ENCODE measurements at regions not wholly inside any gene's neighbourhood (a gene's known extent, or its start where the extent isn't known, plus 50 kb on each side); places are given as distances from the start of the nearest gene placed in this dataset.
"Not testable (repeated sequence)": the region's sequence is repeated elsewhere in the genome, so short reads cannot be mapped to it uniquely, and the experiment has no call there.

DNA sequence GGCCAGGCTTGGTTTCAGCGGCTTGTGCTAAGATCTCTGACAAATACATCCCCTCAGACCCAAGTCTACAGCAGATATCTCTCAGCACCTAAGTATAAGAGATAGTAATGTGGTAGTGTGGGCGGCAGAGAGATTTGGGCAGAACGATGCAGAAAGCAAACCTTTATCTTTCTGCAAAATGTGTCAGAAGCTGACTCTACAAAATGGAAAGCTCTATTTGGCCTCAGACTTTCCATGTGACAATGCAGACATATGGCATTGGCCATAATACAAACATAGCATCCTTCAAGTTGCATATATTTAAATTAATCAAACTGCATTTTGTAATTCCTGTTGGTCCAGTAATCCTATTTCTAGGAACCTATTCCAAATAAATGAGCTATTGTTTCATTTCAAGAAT, 102.5 kb upstream of the RAI14 start:
- Histone ChIP-seq H3K9me3 (no peaks in the 10 kb centered on the region), H3K4me3 (no peak overlapping the region), H3K27ac (no peak overlapping the region), H3K4me1 (peaks cover 26% of the 10 kb centered on the region), H3K27me3 (no peaks in the 10 kb centered on the region), H3K36me3 (replicated peaks in 1 of 2; ENCODE audit: insufficient read depth in 1 of 2, low read depth in 2 of 2) (no peaks in the 10 kb centered on the region)
- WGBS, 2 donors: 90 to 96% methylated on average over 3 of the region's 3 CpGs
- DNase-seq (no peak), ATAC-seq (no peak)
- intact Hi-C loops (cut with DNase I): no loop called here
- TF ChIP-seq, protein P1, sequence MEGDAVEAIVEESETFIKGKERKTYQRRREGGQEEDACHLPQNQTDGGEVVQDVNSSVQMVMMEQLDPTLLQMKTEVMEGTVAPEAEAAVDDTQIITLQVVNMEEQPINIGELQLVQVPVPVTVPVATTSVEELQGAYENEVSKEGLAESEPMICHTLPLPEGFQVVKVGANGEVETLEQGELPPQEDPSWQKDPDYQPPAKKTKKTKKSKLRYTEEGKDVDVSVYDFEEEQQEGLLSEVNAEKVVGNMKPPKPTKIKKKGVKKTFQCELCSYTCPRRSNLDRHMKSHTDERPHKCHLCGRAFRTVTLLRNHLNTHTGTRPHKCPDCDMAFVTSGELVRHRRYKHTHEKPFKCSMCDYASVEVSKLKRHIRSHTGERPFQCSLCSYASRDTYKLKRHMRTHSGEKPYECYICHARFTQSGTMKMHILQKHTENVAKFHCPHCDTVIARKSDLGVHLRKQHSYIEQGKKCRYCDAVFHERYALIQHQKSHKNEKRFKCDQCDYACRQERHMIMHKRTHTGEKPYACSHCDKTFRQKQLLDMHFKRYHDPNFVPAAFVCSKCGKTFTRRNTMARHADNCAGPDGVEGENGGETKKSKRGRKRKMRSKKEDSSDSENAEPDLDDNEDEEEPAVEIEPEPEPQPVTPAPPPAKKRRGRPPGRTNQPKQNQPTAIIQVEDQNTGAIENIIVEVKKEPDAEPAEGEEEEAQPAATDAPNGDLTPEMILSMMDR (IDR thresholded peaks at IDR 0.05): no peak
- no peak for TF ChIP-seq POLR2A (IDR thresholded peaks at IDR 0.05)

DNA sequence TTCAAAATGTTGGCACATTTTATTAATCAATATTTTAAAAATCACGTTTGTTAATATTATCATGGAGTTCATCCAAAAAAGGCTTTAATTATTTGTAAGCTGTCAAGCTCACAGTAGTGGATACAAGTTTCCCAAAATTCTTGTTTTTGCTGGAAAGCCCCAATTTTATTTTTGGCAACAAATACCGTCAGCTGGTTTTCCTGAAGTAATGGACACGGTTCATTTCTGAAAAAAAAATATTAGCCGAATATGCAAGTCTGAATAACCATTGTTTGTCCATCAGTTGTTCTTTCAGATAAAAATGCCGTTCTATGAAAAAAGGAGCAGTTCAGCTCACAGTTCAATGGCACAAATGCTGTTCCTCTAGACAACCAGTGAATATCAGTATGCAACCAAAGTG, 101.5 kb upstream of the RAI14 start:
- H3K27me3 ChIP-seq: no peaks in the 10 kb centered on the region
- intact Hi-C loops (cut with DNase I): no loop called here
- no peak overlapping the region for H3K4me3 ChIP-seq
- H3K9me3 ChIP-seq: no peaks in the 10 kb centered on the region
- no peaks in the 10 kb centered on the region for H3K36me3 ChIP-seq (replicated peaks in 1 of 2; ENCODE audit: insufficient read depth in 1 of 2, low read depth in 2 of 2)
- TF ChIP-seq POLR2A (IDR thresholded peaks at IDR 0.05): no peak
- TF ChIP-seq, protein P1 (IDR thresholded peaks at IDR 0.05): no peak
- DNase-seq (no peak), ATAC-seq (no peak)
- H3K27ac ChIP-seq: no peak overlapping the region
- peaks cover 26% of the 10 kb centered on the region for H3K4me1 ChIP-seq
- 13 to 16% methylated on average over 5 of the region's 5 CpGs for WGBS, 2 donors

DNA sequence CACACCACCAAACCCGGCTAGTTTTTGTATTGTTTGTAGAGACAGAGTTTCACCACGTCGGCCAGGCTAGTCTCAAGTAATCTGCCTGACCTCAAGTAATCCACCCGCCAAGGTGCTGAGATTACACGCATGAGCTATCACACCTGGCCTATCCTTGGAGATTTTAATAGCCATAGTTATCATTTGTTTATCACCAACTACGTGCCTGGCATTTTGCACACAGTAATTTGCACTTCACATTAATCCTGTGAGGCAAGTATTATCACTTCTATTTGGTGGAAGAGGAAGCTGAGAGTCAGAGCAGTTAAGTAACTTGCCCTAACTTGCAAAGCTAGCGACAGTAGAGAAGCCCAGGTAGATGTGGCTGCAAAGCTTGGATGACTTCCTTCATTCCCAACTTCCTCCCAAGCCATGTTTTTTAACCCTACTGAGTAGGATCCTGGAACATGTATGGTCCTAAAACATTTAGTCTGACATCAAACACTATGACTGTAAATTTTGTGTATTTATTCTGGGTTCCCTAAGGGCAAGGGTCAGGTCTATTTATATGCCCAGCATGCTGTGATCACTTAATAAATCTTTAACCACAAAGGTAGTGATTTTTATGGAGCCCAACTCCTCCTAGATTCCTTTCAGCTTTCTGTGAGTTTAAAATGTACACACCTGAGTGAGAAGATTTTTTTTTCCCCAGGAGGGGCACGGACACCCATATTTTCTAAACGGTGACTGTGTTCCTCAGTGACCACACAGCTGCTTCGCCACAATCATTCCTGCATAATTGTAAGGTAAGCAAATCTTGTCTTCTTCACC, 100.2 kb upstream of the RAI14 start:
- 36 to 40% methylated on average over 10 of the region's 10 CpGs for WGBS, 2 donors
- no peak for DNase-seq
- intact Hi-C loops (cut with DNase I): no loop called here
- no peak overlapping the region for H3K4me3 ChIP-seq
- H3K36me3 ChIP-seq (replicated peaks in 1 of 2; ENCODE audit: insufficient read depth in 1 of 2, low read depth in 2 of 2): no peaks in the 10 kb centered on the region
- H3K27ac ChIP-seq: no peak overlapping the region
- no peaks in the 10 kb centered on the region for H3K9me3 ChIP-seq
- no peak for TF ChIP-seq POLR2A (IDR thresholded peaks at IDR 0.05)
- H3K27me3 ChIP-seq: no peaks in the 10 kb centered on the region
- peak; percentile 41 for ATAC-seq
- peaks cover 26% of the 10 kb centered on the region for H3K4me1 ChIP-seq

DNA sequence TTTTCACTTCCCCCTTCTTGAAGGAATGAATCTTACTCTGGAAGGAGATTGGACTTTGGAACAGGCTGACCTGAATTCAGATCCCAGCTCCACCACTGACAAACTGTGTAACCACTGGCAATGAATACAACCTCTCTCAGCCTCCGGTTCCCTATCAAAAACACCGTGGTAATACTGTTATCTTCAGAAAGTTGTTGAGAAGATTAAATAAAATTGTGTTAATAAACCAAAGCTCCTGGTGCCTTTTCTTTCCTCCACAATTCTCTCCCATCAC, 99.7 kb upstream of the RAI14 start:
- no peak for DNase-seq
- no peaks in the 10 kb centered on the region for H3K36me3 ChIP-seq (replicated peaks in 1 of 2; ENCODE audit: insufficient read depth in 1 of 2, low read depth in 2 of 2)
- WGBS, 2 donors: 32 to 35% methylated on average over 2 of the region's 2 CpGs
- intact Hi-C loops (cut with DNase I): no loop called here
- H3K27ac ChIP-seq: no peak overlapping the region
- H3K4me1 ChIP-seq: peaks cover 26% of the 10 kb centered on the region
- no peaks in the 10 kb centered on the region for H3K27me3 ChIP-seq
- H3K9me3 ChIP-seq: no peaks in the 10 kb centered on the region
- no peak overlapping the region for H3K4me3 ChIP-seq
- TF ChIP-seq, protein P1 (IDR thresholded peaks at IDR 0.05): no peak
- TF ChIP-seq POLR2A (IDR thresholded peaks at IDR 0.05): no peak
- ATAC-seq: peak; percentile 39

DNA sequence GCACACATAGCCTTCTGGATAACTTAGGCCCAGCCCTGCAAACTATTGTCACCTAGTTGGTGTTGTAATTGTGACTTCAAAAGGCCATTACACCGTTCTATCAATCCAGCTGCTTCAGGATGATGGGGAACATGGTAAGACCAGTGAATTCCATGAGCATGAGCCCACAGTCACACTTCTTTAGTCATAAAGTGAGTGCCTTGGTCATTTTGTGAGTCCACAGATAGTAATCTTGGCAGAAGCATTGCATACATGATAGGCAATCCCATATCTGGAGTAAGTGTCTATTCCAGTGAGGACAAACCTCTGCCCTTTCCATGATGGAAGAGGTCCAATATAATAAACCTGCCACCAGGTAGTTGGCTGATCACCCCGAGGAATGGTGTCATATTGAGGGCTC, 94.5 kb upstream of the RAI14 start:
- H3K27me3 ChIP-seq; H3K27ac ChIP-seq; intact Hi-C loops (cut with DNase I); H3K4me3 ChIP-seq; DNase-seq; H3K9me3 ChIP-seq; H3K36me3 ChIP-seq (replicated peaks in 1 of 2; ENCODE audit: insufficient read depth in 1 of 2, low read depth in 2 of 2); ATAC-seq: not testable (repeated sequence)
- 94 to 100% methylated on average over 1 to 2 of the region's 2 CpGs for WGBS, 2 donors
- H3K4me1 ChIP-seq: peaks cover 12% of the 10 kb centered on the region

DNA sequence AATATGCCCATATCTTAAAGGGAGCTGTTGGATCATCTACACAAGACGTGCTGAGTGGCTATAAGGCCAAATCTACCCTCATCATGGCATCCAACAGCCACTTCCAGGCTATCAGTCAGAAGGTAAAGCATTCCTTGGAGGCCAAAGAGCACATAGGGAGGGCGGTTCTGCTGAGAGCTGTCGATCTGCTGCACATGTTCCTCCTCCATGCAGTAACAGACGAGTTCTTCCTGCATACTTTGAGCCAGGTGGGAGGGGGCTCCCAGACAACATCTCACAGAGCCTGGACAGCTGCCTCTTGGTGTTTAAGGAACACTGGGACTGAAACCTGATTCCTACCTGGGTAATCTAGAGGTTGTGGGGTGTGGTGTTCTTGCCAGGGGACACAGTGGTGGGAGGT, 93.3 kb upstream of the RAI14 start:
- DNase-seq (no peak), ATAC-seq (no peak)
- H3K9me3 ChIP-seq: no peaks in the 10 kb centered on the region
- intact Hi-C loops (cut with DNase I): no loop called here
- H3K4me3 ChIP-seq: no peak overlapping the region
- H3K4me1 ChIP-seq: peaks cover 10% of the 10 kb centered on the region
- no peaks in the 10 kb centered on the region for H3K36me3 ChIP-seq (replicated peaks in 1 of 2; ENCODE audit: insufficient read depth in 1 of 2, low read depth in 2 of 2)
- TF ChIP-seq, protein P1 (IDR thresholded peaks at IDR 0.05): no peak
- no peak for TF ChIP-seq POLR2A (IDR thresholded peaks at IDR 0.05)
- no peaks in the 10 kb centered on the region for H3K27me3 ChIP-seq
- no peak overlapping the region for H3K27ac ChIP-seq
- 71 to 72% methylated on average over 4 of the region's 4 CpGs for WGBS, 2 donors
